Activated T-helper 9 cell treated with anti-CD3 and anti-CD28 coated beads, Interleukin-2, amount 50 U/mL, for 16 hours (primary cell): ENCODE measurements at regions not wholly inside any gene's neighbourhood (a gene's known extent, or its start where the extent isn't known, plus 50 kb on each side); places are given as distances from the start of the nearest gene placed in this dataset.

Experiments used
- DNase-seq: peaks from one replicate; pipeline ENCODE4 v3.0.0-alpha.2; 2020; ENCODE audit warnings: low read depth

- DNase-seq = no peak
These were observed 59.1 kb upstream of the ALDH1A1 start for GRCh38 chr9:73011956-73012355.

- no peak for DNase-seq
These were observed 58.4 kb upstream of the ALDH1A1 start for GRCh38 chr9:73011181-73011750.

- no peak for DNase-seq
These were observed 56.9 kb upstream of the ALDH1A1 start for GRCh38 chr9:73009649-73010288.

GRCh38 chr9:73007966-73008672, 55.3 kb upstream of the ALDH1A1 start:
- DNase-seq = no peak

- no peak for DNase-seq
These were observed 54.1 kb upstream of the ALDH1A1 start for GRCh38 chr9:73006986-73007385.
